Endothelial cell of umbilical vein (primary cell): ENCODE measurements at regions not wholly inside any gene's neighbourhood (a gene's known extent, or its start where the extent isn't known, plus 50 kb on each side); places are given as distances from the start of the nearest gene placed in this dataset.

Source experiments
- BruUV-seq: library from RNA; stranded (reverse); fragments of 400-500 nt; replicated peaks from 2 replicates; lab custom pipeline; 2021; lab: Mats Ljungman, UMichigan
- CTCF ChIA-PET: fragments of 300-600, 350-600 bp; sonication (Branson Sonifier 250); formaldehyde crosslinking; loops from one replicate; lab custom pipeline; 2021; ENCODE audit warnings: antibody characterized with exemption, inconsistent platforms; lab: Charles Lee
- POLR2A ChIA-PET: fragments of 300-600, 350-600 bp; sonication (Branson Sonifier 250); formaldehyde crosslinking; loops from one replicate; lab custom pipeline; 2021; ENCODE audit warnings: antibody characterized with exemption, inconsistent platforms; lab: Charles Lee
- DNase-seq: peaks from one replicate; pipeline ENCODE4 v3.0.0-alpha.2; 2011; ENCODE audit warnings: low read depth, low spot score
- FAIRE-seq: peaks from 2 replicates; lab custom pipeline; 2011; peaks lifted over from hg19 to GRCh38; lab: Jason Lieb, UNC
- H2AFZ ChIP-seq: 2 replicates; pipeline ENCODE4 v1.6.0; 2012; ENCODE audit warnings: low read depth, low read length, control low read depth, inconsistent platforms
- H3K27ac ChIP-seq: 2 replicates; pipeline ENCODE4 v1.5.1; 2011; ENCODE audit warnings: low read depth, mild to moderate bottlenecking, control low read depth, low read length, moderate library complexity; ENCODE audit not compliant: insufficient read depth
- H3K27me3 ChIP-seq, 2 experiments: 2 replicates each; pipeline versions ENCODE4 v1.6.0 to v1.6.1; 2011; ENCODE audit warnings: low read length in 2 of 2, mixed read lengths in 1 of 2; ENCODE audit not compliant: control insufficient read depth in 2 of 2, insufficient read depth in 2 of 2
- H3K36me3 ChIP-seq, 2 experiments: 2 replicates in 1 of 2; 3 replicates in 1 of 2; pipeline ENCODE4 v1.5.1; 2011; ENCODE audit warnings: low read length in 2 of 2, mild to moderate bottlenecking in 1 of 2, moderate library complexity in 1 of 2; ENCODE audit not compliant: control insufficient read depth in 2 of 2, insufficient read depth in 2 of 2; ENCODE audit errors: extremely low read depth in 1 of 2
- H3K4me1 ChIP-seq: 3 replicates; pipeline ENCODE4 v1.5.1; 2011; ENCODE audit warnings: mild to moderate bottlenecking, low read length; ENCODE audit not compliant: control insufficient read depth, insufficient read depth; ENCODE audit errors: extremely low read depth
- H3K4me2 ChIP-seq: 2 replicates; pipeline ENCODE4 v1.6.1; 2011; ENCODE audit warnings: low read length, control low read depth, mixed read lengths; ENCODE audit not compliant: insufficient read depth
- H3K4me3 ChIP-seq, 3 experiments: fragments of 200-600 bp in 1 of 3; sonication (generic), shearing (Covaris generic) in 1 of 3; replicated peaks in 1 of 3; 2 replicates each; pipeline ENCODE4 v1.5.1; 2011 to 2016; ENCODE audit warnings: control low read depth in 3 of 3, low read length in 3 of 3, mild to moderate bottlenecking in 2 of 3, inconsistent platforms in 1 of 3, low read depth in 1 of 3, moderate library complexity in 1 of 3; ENCODE audit not compliant: insufficient read depth in 1 of 3
- H3K79me2 ChIP-seq: 2 replicates; pipeline ENCODE4 v1.6.0; 2012; ENCODE audit warnings: low read length, inconsistent platforms; ENCODE audit not compliant: control insufficient read depth, insufficient read depth
- H3K9ac ChIP-seq: replicated peaks from 2 replicates; pipeline ENCODE3; 2011; ENCODE audit warnings: low read length, control low read depth; ENCODE audit not compliant: insufficient read depth; ENCODE audit errors: extremely low read depth
- H3K9me1 ChIP-seq: replicated peaks from 3 replicates; pipeline ENCODE4 v1.6.0; 2011; ENCODE audit warnings: mild to moderate bottlenecking, low read length; ENCODE audit not compliant: control insufficient read depth, insufficient read depth; ENCODE audit errors: extremely low read depth
- H3K9me3 ChIP-seq: replicated peaks from 2 replicates; pipeline ENCODE4 v1.5.1; 2012; ENCODE audit warnings: low read length, inconsistent platforms; ENCODE audit not compliant: control insufficient read depth, insufficient read depth
- H4K20me1 ChIP-seq: replicated peaks from 2 replicates; pipeline ENCODE3; 2011; ENCODE audit warnings: mild to moderate bottlenecking, low read length; ENCODE audit not compliant: control insufficient read depth, insufficient read depth; ENCODE audit errors: extremely low read depth
- CTCF ChIP-seq, 2 donors: IDR thresholded peaks; 1 replicate in 1 of 2; 2 replicates in 1 of 2; pipeline ENCODE4 v1.5.1; 2011; ENCODE audit warnings: low read length in 2 of 2, mild to moderate bottlenecking in 2 of 2, moderate library complexity in 2 of 2, control low read depth in 1 of 2, inconsistent platforms in 1 of 2, low read depth in 1 of 2; ENCODE audit not compliant: insufficient read depth in 1 of 2; ENCODE audit errors: extremely low read depth in 1 of 2
- EZH2 ChIP-seq: IDR thresholded peaks from 2 replicates; pipeline ENCODE4 v1.6.1; 2012; ENCODE audit warnings: borderline replicate concordance, low read depth, mild to moderate bottlenecking, moderate library complexity, low read length, inconsistent platforms; ENCODE audit not compliant: severe bottlenecking
- FOS ChIP-seq: IDR thresholded peaks from 2 replicates; pipeline ENCODE4 v1.6.1; 2011; ENCODE audit warnings: mild to moderate bottlenecking, low read length, moderate library complexity, borderline replicate concordance; ENCODE audit not compliant: insufficient read depth
- GATA2 ChIP-seq: IDR thresholded peaks from 2 replicates; pipeline ENCODE4 v1.7.0; 2011; ENCODE audit warnings: low read depth, mild to moderate bottlenecking, moderate library complexity, mixed read lengths, low read length; ENCODE audit not compliant: insufficient read length, insufficient read depth
- JUN ChIP-seq: IDR thresholded peaks from 2 replicates; pipeline ENCODE4 v1.6.1; 2011; ENCODE audit warnings: borderline replicate concordance, low read depth; ENCODE audit not compliant: insufficient read length, insufficient read depth
- MYC ChIP-seq: IDR thresholded peaks from one replicate; pipeline ENCODE4 v1.6.1; 2011; ENCODE audit warnings: mild to moderate bottlenecking, low read depth, low read length
- POLR2A ChIP-seq: IDR thresholded peaks from 2 replicates; pipeline ENCODE4 v1.6.1; 2012; ENCODE audit warnings: low read depth, mild to moderate bottlenecking, control low read depth, low read length
- POLR2AphosphoS5 ChIP-seq: IDR thresholded peaks from 2 replicates; pipeline ENCODE4 v1.6.1; 2012; ENCODE audit warnings: low read depth, mild to moderate bottlenecking, control low read depth, low read length, moderate library complexity; ENCODE audit not compliant: insufficient read depth
- dilution Hi-C: fragments of 300-500 bp; cut with MboI; formaldehyde crosslinking; loops from one replicate; pipeline ENCODE4 v1.15.0; 2019; ENCODE audit warnings: low sequenced_read_pairs; ENCODE audit not compliant: extremely low pct_ligation_motif_present
- intact Hi-C: fragments of 100-400 bp; cut with micrococcal nuclease; formaldehyde crosslinking; loops from one replicate; pipeline ENCODE4 v1.10.0; 2022
- TF ChIP-seq, protein P1 (sequence below): IDR thresholded peaks from 2 replicates; pipeline ENCODE4 v1.6.1; 2011; ENCODE audit not compliant: insufficient read depth, insufficient read length

DNA sequence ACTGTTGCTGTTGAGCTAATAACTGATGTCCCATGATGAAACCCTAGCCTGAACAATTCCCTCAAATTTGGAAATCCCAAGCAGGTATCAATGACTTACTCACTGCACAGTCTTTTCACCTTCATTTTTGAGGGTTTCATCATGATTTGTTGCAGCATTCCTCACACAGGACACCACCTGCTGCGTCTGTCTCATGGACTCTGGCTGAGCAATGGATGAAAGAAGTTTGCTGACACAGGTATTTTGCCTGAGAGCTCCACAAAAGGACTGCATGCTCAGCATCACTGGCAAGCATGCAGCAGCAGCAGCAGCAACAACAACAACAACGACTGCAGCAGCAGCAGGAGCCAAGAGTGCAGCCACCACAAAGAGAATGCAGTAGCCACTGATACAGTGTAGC is 955.4 kb upstream of the AMELY start:
- no peak for DNase-seq
- CTCF ChIA-PET = no interaction called here
- intact Hi-C loops = no loop called here
- BruUV-seq = no TSS peak
- POLR2A ChIA-PET = no interaction called here
- H2AFZ ChIP-seq = no peak overlapping the region
- no peaks in the 10 kb centered on the region for H3K9me1 ChIP-seq
- H3K79me2 ChIP-seq = no peaks in the 10 kb centered on the region
- H3K4me1 ChIP-seq = no peaks in the 10 kb centered on the region
- no peak overlapping the region for H3K27ac ChIP-seq
- H3K4me2 ChIP-seq = no peak overlapping the region
- TF ChIP-seq POLR2AphosphoS5 (no peak), POLR2A (no peak), CTCF (IDR thresholded peaks at IDR 0.05; ENCODE audit: extremely low read depth in 1 of 2, insufficient read depth in 1 of 2, low read depth in 1 of 2, low read length in 2 of 2) (no peak), JUN (no peak), MYC (no peak), EZH2 (no peak), GATA2 (no peak), FOS (no peak)
- TF ChIP-seq, protein P1, sequence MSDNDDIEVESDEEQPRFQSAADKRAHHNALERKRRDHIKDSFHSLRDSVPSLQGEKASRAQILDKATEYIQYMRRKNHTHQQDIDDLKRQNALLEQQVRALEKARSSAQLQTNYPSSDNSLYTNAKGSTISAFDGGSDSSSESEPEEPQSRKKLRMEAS = no peak
- H3K27me3 ChIP-seq = no peaks in the 10 kb centered on the region
- H3K4me3 ChIP-seq = no peak overlapping the region
- H4K20me1 ChIP-seq = no peaks in the 10 kb centered on the region
- H3K9ac ChIP-seq = no peak overlapping the region
- dilution Hi-C loops = no loop called here
- H3K9me3 ChIP-seq = no peaks in the 10 kb centered on the region
- FAIRE-seq = no peak
- no peaks in the 10 kb centered on the region for H3K36me3 ChIP-seq
